ENCODE measurements at regions not wholly inside any gene's neighbourhood (a gene's known extent, or its start where the extent isn't known, plus 50 kb on each side); places are given as distances from the start of the nearest gene placed in this dataset.

- H3K27me3 ChIP-seq (ENCODE audit: control insufficient read depth, insufficient read depth, low read length): no peaks in the 10 kb centered on the region
- H3K4me1 ChIP-seq (ENCODE audit: control insufficient read depth, insufficient read depth, low read length): peaks cover 9% of the 10 kb centered on the region
- no peak overlapping the region for H3K9ac ChIP-seq (ENCODE audit: low read depth, low read length)
- H3K36me3 ChIP-seq (ENCODE audit: control insufficient read depth, insufficient read depth, low read length): no peaks in the 10 kb centered on the region
- H3K4me3 ChIP-seq (ENCODE audit: low read depth, low read length): no peak overlapping the region
- no peaks in the 10 kb centered on the region for H3K9me3 ChIP-seq (ENCODE audit: control insufficient read depth, insufficient read depth, low read length)
These were observed 369.4 kb downstream of the TMEM161B start for GRCh38 chr5:87899208-87899661.

- Histone ChIP-seq H3K27me3 (ENCODE audit: control insufficient read depth, insufficient read depth, low read length) (no peaks in the 10 kb centered on the region), H3K9me3 (ENCODE audit: control insufficient read depth, insufficient read depth, low read length) (no peaks in the 10 kb centered on the region), H3K4me3 (ENCODE audit: low read depth, low read length) (no peak overlapping the region), H3K36me3 (ENCODE audit: control insufficient read depth, insufficient read depth, low read length) (no peaks in the 10 kb centered on the region), H3K9ac (ENCODE audit: low read depth, low read length) (no peak overlapping the region), H3K4me1 (ENCODE audit: control insufficient read depth, insufficient read depth, low read length) (peaks cover 9% of the 10 kb centered on the region)
These were observed 370.1 kb downstream of the TMEM161B start for GRCh38 chr5:87898574-87898973.

GRCh38 chr5:87888139-87888538, 380.5 kb downstream of the TMEM161B start:
- H3K27me3 ChIP-seq (ENCODE audit: control insufficient read depth, insufficient read depth, low read length): no peaks in the 10 kb centered on the region
- no peaks in the 10 kb centered on the region for H3K36me3 ChIP-seq (ENCODE audit: control insufficient read depth, insufficient read depth, low read length)
- no peak overlapping the region for H3K9ac ChIP-seq (ENCODE audit: low read depth, low read length)
- no peak overlapping the region for H3K4me3 ChIP-seq (ENCODE audit: low read depth, low read length)
- H3K9me3 ChIP-seq (ENCODE audit: control insufficient read depth, insufficient read depth, low read length): no peaks in the 10 kb centered on the region
- no peaks in the 10 kb centered on the region for H3K4me1 ChIP-seq (ENCODE audit: control insufficient read depth, insufficient read depth, low read length)

- no peaks in the 10 kb centered on the region for H3K27me3 ChIP-seq (ENCODE audit: control insufficient read depth, insufficient read depth, low read length)
- H3K36me3 ChIP-seq (ENCODE audit: control insufficient read depth, insufficient read depth, low read length): no peaks in the 10 kb centered on the region
- H3K4me3 ChIP-seq (ENCODE audit: low read depth, low read length): no peak overlapping the region
- no peaks in the 10 kb centered on the region for H3K9me3 ChIP-seq (ENCODE audit: control insufficient read depth, insufficient read depth, low read length)
- H3K9ac ChIP-seq (ENCODE audit: low read depth, low read length): no peak overlapping the region
- H3K4me1 ChIP-seq (ENCODE audit: control insufficient read depth, insufficient read depth, low read length): no peaks in the 10 kb centered on the region
These were observed 381.4 kb downstream of the TMEM161B start for GRCh38 chr5:87887247-87887646.

GRCh38 chr5:87886164-87886563, 382.5 kb downstream of the TMEM161B start:
- Histone ChIP-seq H3K4me3 (ENCODE audit: low read depth, low read length) (no peak overlapping the region), H3K27me3 (ENCODE audit: control insufficient read depth, insufficient read depth, low read length) (no peaks in the 10 kb centered on the region)

GRCh38 chr5:87885758-87886157, 382.9 kb downstream of the TMEM161B start:
- Histone ChIP-seq H3K4me1 (ENCODE audit: control insufficient read depth, insufficient read depth, low read length) (no peaks in the 10 kb centered on the region), H3K36me3 (ENCODE audit: control insufficient read depth, insufficient read depth, low read length) (no peaks in the 10 kb centered on the region), H3K9me3 (ENCODE audit: control insufficient read depth, insufficient read depth, low read length) (no peaks in the 10 kb centered on the region), H3K4me3 (ENCODE audit: low read depth, low read length) (no peak overlapping the region), H3K9ac (ENCODE audit: low read depth, low read length) (no peak overlapping the region), H3K27me3 (ENCODE audit: control insufficient read depth, insufficient read depth, low read length) (no peaks in the 10 kb centered on the region)

More at GRCh38 chr5:87886164-87886563, 382.5 kb downstream of the TMEM161B start:
- H3K4me1 ChIP-seq (ENCODE audit: control insufficient read depth, insufficient read depth, low read length): no peaks in the 10 kb centered on the region
- H3K9me3 ChIP-seq (ENCODE audit: control insufficient read depth, insufficient read depth, low read length): no peaks in the 10 kb centered on the region
- H3K36me3 ChIP-seq (ENCODE audit: control insufficient read depth, insufficient read depth, low read length): no peaks in the 10 kb centered on the region
- no peak overlapping the region for H3K9ac ChIP-seq (ENCODE audit: low read depth, low read length)

GRCh38 chr5:87877495-87877894, 391.1 kb downstream of the TMEM161B start:
- Histone ChIP-seq H3K4me3 (ENCODE audit: low read depth, low read length) (no peak overlapping the region), H3K27me3 (ENCODE audit: control insufficient read depth, insufficient read depth, low read length) (no peaks in the 10 kb centered on the region), H3K9ac (ENCODE audit: low read depth, low read length) (no peak overlapping the region), H3K4me1 (ENCODE audit: control insufficient read depth, insufficient read depth, low read length) (peaks cover 10% of the 10 kb centered on the region), H3K36me3 (ENCODE audit: control insufficient read depth, insufficient read depth, low read length) (no peaks in the 10 kb centered on the region), H3K9me3 (ENCODE audit: control insufficient read depth, insufficient read depth, low read length) (no peaks in the 10 kb centered on the region)

- Histone ChIP-seq H3K36me3 (ENCODE audit: control insufficient read depth, insufficient read depth, low read length) (no peaks in the 10 kb centered on the region), H3K9ac (ENCODE audit: low read depth, low read length) (no peak overlapping the region), H3K4me3 (ENCODE audit: low read depth, low read length) (no peak overlapping the region), H3K4me1 (ENCODE audit: control insufficient read depth, insufficient read depth, low read length) (peaks cover 10% of the 10 kb centered on the region), H3K27me3 (ENCODE audit: control insufficient read depth, insufficient read depth, low read length) (no peaks in the 10 kb centered on the region), H3K9me3 (ENCODE audit: control insufficient read depth, insufficient read depth, low read length) (no peaks in the 10 kb centered on the region)
These were observed 391.6 kb downstream of the TMEM161B start for GRCh38 chr5:87877023-87877422.

- H3K4me3 ChIP-seq (ENCODE audit: low read depth, low read length): no peak overlapping the region
- H3K27me3 ChIP-seq (ENCODE audit: control insufficient read depth, insufficient read depth, low read length): no peaks in the 10 kb centered on the region
- peaks cover 10% of the 10 kb centered on the region for H3K4me1 ChIP-seq (ENCODE audit: control insufficient read depth, insufficient read depth, low read length)
- H3K9me3 ChIP-seq (ENCODE audit: control insufficient read depth, insufficient read depth, low read length): no peaks in the 10 kb centered on the region
- no peaks in the 10 kb centered on the region for H3K36me3 ChIP-seq (ENCODE audit: control insufficient read depth, insufficient read depth, low read length)
- no peak overlapping the region for H3K9ac ChIP-seq (ENCODE audit: low read depth, low read length)
These were observed 392.0 kb downstream of the TMEM161B start for GRCh38 chr5:87876616-87877015.

- Histone ChIP-seq H3K4me1 (ENCODE audit: control insufficient read depth, insufficient read depth, low read length) (peaks cover 10% of the 10 kb centered on the region), H3K9ac (ENCODE audit: low read depth, low read length) (no peak overlapping the region), H3K4me3 (ENCODE audit: low read depth, low read length) (no peak overlapping the region), H3K9me3 (ENCODE audit: control insufficient read depth, insufficient read depth, low read length) (no peaks in the 10 kb centered on the region), H3K27me3 (ENCODE audit: control insufficient read depth, insufficient read depth, low read length) (no peaks in the 10 kb centered on the region), H3K36me3 (ENCODE audit: control insufficient read depth, insufficient read depth, low read length) (no peaks in the 10 kb centered on the region)
These were observed 395.7 kb downstream of the TMEM161B start for GRCh38 chr5:87872986-87873385.

GRCh38 chr5:87868792-87869191, 399.9 kb downstream of the TMEM161B start:
- Histone ChIP-seq H3K4me3 (ENCODE audit: low read depth, low read length) (no peak overlapping the region), H3K9me3 (ENCODE audit: control insufficient read depth, insufficient read depth, low read length) (no peaks in the 10 kb centered on the region), H3K36me3 (ENCODE audit: control insufficient read depth, insufficient read depth, low read length) (no peaks in the 10 kb centered on the region), H3K27me3 (ENCODE audit: control insufficient read depth, insufficient read depth, low read length) (no peaks in the 10 kb centered on the region), H3K4me1 (ENCODE audit: control insufficient read depth, insufficient read depth, low read length) (peaks cover 10% of the 10 kb centered on the region), H3K9ac (ENCODE audit: low read depth, low read length) (no peak overlapping the region)

GRCh38 chr5:87867281-87867680, 401.4 kb downstream of the TMEM161B start:
- Histone ChIP-seq H3K9me3 (ENCODE audit: control insufficient read depth, insufficient read depth, low read length) (no peaks in the 10 kb centered on the region), H3K4me3 (ENCODE audit: low read depth, low read length) (no peak overlapping the region), H3K9ac (ENCODE audit: low read depth, low read length) (no peak overlapping the region), H3K36me3 (ENCODE audit: control insufficient read depth, insufficient read depth, low read length) (no peaks in the 10 kb centered on the region), H3K27me3 (ENCODE audit: control insufficient read depth, insufficient read depth, low read length) (no peaks in the 10 kb centered on the region), H3K4me1 (ENCODE audit: control insufficient read depth, insufficient read depth, low read length) (no peaks in the 10 kb centered on the region)

Measured in iPS-15b (cell line).